ENCODE measurements at regions not wholly inside any gene's neighbourhood (a gene's known extent, or its start where the extent isn't known, plus 50 kb on each side); places are given as distances from the start of the nearest gene placed in this dataset.

GRCh38 chr15:62452026-62452425 lies 286.9 kb upstream of the C2CD4B start:
- TF ChIP-seq ZFX (IDR thresholded peaks at IDR 0.05; ENCODE audit: borderline replicate concordance), result no peak
- no peak for TF ChIP-seq CTCF (IDR thresholded peaks at IDR 0.05)
- H3K27ac ChIP-seq, result no peak overlapping the region

- TF ChIP-seq ZFX (IDR thresholded peaks at IDR 0.05; ENCODE audit: borderline replicate concordance), result no peak
- no peak for TF ChIP-seq CTCF (IDR thresholded peaks at IDR 0.05)
Observed at GRCh38 chr15:62452667-62453066, 287.6 kb upstream of the C2CD4B start.

GRCh38 chr15:62453375-62453774 lies 288.3 kb upstream of the C2CD4B start:
- TF ChIP-seq ZFX (IDR thresholded peaks at IDR 0.05; ENCODE audit: borderline replicate concordance) (no peak), CTCF (IDR thresholded peaks at IDR 0.05) (no peak)
- no peak overlapping the region for H3K27ac ChIP-seq

More at GRCh38 chr15:62452667-62453066, 287.6 kb upstream of the C2CD4B start:
- H3K27ac ChIP-seq, result no peak overlapping the region

GRCh38 chr15:62453981-62454380 lies 288.9 kb upstream of the C2CD4B start:
- H3K27ac ChIP-seq, result no peak overlapping the region

GRCh38 chr15:62454567-62455172 lies 289.6 kb upstream of the C2CD4B start:
- no peak overlapping the region for H3K27ac ChIP-seq
- TF ChIP-seq CTCF (IDR thresholded peaks at IDR 0.05) (no peak), ZFX (IDR thresholded peaks at IDR 0.05; ENCODE audit: borderline replicate concordance) (no peak)

More at GRCh38 chr15:62453981-62454380, 288.9 kb upstream of the C2CD4B start:
- TF ChIP-seq CTCF (IDR thresholded peaks at IDR 0.05) (no peak), ZFX (IDR thresholded peaks at IDR 0.05; ENCODE audit: borderline replicate concordance) (no peak)

GRCh38 chr15:62455441-62455921 lies 290.4 kb upstream of the C2CD4B start:
- TF ChIP-seq CTCF (IDR thresholded peaks at IDR 0.05) (no peak), ZFX (IDR thresholded peaks at IDR 0.05; ENCODE audit: borderline replicate concordance) (no peak)
- no peak overlapping the region for H3K27ac ChIP-seq

GRCh38 chr15:62456011-62456920 lies 291.2 kb upstream of the C2CD4B start:
- TF ChIP-seq ZFX (IDR thresholded peaks at IDR 0.05; ENCODE audit: borderline replicate concordance) (no peak), CTCF (IDR thresholded peaks at IDR 0.05) (no peak)
- no peak overlapping the region for H3K27ac ChIP-seq

Data from 22Rv1 (cell line).